Cardiac muscle cell (in vitro differentiated cells and primary cell): ENCODE measurements at regions not wholly inside any gene's neighbourhood (a gene's known extent, or its start where the extent isn't known, plus 50 kb on each side); places are given as distances from the start of the nearest gene placed in this dataset.

Experiments
- DNase-seq, 2 donors: peaks; one replicate each; pipeline versions ENCODE4 v3.0.0 to v3.0.0-alpha.2; 2010 to 2017; ENCODE audit warnings: low read depth in 1 of 2, low spot score in 1 of 2
- H3K27ac ChIP-seq: fragments of 200-600 bp; sonication (generic); 2 replicates; pipeline ENCODE4 v1.5.1; 2016
- H3K27me3 ChIP-seq: fragments of 200-600 bp; sonication (generic); 2 replicates; pipeline ENCODE4 v1.6.0; 2016; ENCODE audit warnings: control low read depth
- H3K36me3 ChIP-seq: fragments of 200-600 bp; sonication (generic); 2 replicates; pipeline ENCODE4 v1.5.1; 2016; ENCODE audit warnings: control low read depth
- H3K4me1 ChIP-seq: fragments of 200-600 bp; sonication (generic); 2 replicates; pipeline ENCODE4 v1.8.1; 2017; ENCODE audit warnings: low read depth, mild to moderate bottlenecking, mixed run types
- H3K4me3 ChIP-seq: fragments of 200-600 bp; sonication (generic); 2 replicates; pipeline ENCODE4 v1.5.1; 2016; ENCODE audit warnings: mild to moderate bottlenecking
- H3K9me3 ChIP-seq: fragments of 200-600 bp; sonication (generic); 2 replicates; pipeline ENCODE4 v1.5.1; 2017; ENCODE audit warnings: low read depth, mild to moderate bottlenecking, control low read depth
- TF ChIP-seq, protein P1 (sequence below): IDR thresholded peaks from 2 replicates; pipeline ENCODE4 v1.5.1; 2012; ENCODE audit warnings: low read depth, mild to moderate bottlenecking, low read length

DNA sequence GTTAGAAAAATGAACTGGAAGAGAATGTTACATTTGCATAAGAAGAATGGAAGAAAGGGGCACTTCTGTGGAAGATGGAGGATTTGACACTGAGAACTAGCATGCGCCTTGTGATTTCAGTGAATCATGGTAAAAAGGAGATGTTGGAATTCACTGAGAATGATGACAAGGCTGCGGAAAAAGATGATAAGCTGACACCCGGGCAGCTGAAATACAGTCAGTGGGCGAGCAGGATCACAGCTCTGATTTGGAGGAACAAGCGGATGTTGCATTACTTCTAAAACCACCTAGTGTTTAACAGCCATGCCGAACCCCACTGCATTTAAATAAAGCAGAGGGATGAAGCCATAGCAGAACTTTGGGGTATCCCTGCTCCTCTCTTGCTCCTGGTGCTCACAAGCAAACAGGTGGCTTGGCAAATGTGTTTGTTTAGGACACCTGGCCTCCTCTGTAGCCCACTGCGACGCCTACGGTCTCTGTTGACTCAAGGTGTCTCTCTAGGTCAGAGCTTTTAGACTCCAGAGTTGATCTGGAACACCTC is 134.9 kb downstream of the NDUFA10 start:
- H3K4me1 ChIP-seq = no peaks in the 10 kb centered on the region
- H3K27me3 ChIP-seq = no peaks in the 10 kb centered on the region
- H3K36me3 ChIP-seq = no peaks in the 10 kb centered on the region
- peak in 1 of 2 donors; percentile 10 for DNase-seq
- H3K4me3 ChIP-seq = no peak overlapping the region
- TF ChIP-seq, protein P1, sequence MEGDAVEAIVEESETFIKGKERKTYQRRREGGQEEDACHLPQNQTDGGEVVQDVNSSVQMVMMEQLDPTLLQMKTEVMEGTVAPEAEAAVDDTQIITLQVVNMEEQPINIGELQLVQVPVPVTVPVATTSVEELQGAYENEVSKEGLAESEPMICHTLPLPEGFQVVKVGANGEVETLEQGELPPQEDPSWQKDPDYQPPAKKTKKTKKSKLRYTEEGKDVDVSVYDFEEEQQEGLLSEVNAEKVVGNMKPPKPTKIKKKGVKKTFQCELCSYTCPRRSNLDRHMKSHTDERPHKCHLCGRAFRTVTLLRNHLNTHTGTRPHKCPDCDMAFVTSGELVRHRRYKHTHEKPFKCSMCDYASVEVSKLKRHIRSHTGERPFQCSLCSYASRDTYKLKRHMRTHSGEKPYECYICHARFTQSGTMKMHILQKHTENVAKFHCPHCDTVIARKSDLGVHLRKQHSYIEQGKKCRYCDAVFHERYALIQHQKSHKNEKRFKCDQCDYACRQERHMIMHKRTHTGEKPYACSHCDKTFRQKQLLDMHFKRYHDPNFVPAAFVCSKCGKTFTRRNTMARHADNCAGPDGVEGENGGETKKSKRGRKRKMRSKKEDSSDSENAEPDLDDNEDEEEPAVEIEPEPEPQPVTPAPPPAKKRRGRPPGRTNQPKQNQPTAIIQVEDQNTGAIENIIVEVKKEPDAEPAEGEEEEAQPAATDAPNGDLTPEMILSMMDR = no peak
- no peak overlapping the region for H3K27ac ChIP-seq
- no peaks in the 10 kb centered on the region for H3K9me3 ChIP-seq

DNA sequence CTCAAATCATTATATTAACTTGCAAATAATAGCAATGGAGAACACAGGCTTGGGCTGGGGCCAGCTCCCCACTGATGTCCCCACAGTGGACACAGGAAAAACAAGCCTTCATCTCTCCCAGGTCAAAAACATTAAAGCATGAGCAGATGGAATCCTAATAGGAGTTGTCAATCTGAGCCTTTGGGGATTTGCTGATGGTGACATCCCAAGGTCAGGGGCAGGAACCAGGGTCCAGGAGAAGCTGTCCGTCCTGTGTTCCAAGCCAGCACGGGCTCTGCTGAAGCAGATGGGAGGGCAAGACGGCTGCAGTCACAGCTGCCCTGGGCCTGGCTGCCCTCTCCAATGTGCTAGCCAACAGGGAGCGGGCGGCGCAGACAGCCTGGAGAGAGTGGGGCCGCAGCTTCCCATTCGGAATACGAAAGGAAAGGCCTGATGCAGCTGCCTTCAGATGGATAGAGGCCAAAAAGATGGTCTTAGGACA is 135.5 kb downstream of the NDUFA10 start:
- DNase-seq = peak in 1 of 2 donors; percentile 4
- no peak overlapping the region for H3K27ac ChIP-seq
- no peak overlapping the region for H3K4me3 ChIP-seq
- TF ChIP-seq, protein P1 = no peak
- no peaks in the 10 kb centered on the region for H3K36me3 ChIP-seq
- H3K27me3 ChIP-seq = no peaks in the 10 kb centered on the region
- H3K4me1 ChIP-seq = no peaks in the 10 kb centered on the region
- no peaks in the 10 kb centered on the region for H3K9me3 ChIP-seq

DNA sequence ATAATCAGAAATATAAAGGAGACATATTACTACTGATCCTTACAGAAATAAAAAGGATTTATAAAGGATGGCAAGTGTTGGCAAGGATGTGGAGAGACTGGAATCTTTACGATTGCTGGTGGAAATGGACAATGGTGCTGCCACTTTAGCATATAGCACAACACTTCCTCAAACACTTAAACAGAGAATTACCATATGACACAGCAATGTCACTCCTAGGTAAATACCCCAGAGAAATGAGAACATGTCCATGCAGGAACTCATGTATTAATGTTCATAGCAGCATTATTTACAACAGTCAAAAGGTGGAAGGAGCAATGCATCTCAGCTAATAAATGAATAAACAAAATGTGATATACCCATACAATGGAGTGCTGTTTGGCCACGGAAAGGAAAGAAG is 137.5 kb downstream of the NDUFA10 start:
- Histone ChIP-seq H3K4me1 (no peaks in the 10 kb centered on the region), H3K9me3 (no peaks in the 10 kb centered on the region), H3K4me3 (no peak overlapping the region), H3K27ac (no peak overlapping the region), H3K36me3 (no peaks in the 10 kb centered on the region), H3K27me3 (no peaks in the 10 kb centered on the region)
- DNase-seq = no peak
- TF ChIP-seq, protein P1 = no peak

DNA sequence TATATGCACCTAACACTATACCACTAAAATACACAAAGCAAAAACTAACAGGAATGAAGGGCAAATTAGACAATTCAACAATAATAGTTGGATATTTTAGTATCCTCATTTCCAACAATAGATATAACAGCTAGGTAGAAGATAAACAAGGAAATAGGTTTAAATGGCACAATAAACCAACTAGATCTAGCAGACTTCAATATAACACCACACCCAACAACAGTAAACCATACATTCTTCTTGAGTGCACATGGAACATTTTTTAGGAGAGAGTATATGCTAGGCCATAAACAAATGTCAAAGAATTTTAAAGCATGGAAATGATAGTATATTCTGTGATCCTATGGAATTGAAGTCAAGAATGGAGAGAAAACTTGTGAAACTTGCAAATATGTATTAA is 138.4 kb downstream of the NDUFA10 start:
- no peak for DNase-seq
- no peaks in the 10 kb centered on the region for H3K36me3 ChIP-seq
- H3K4me3 ChIP-seq = no peak overlapping the region
- H3K4me1 ChIP-seq = no peaks in the 10 kb centered on the region
- H3K27me3 ChIP-seq = no peaks in the 10 kb centered on the region
- no peak overlapping the region for H3K27ac ChIP-seq
- H3K9me3 ChIP-seq = no peaks in the 10 kb centered on the region
- TF ChIP-seq, protein P1 = no peak

DNA sequence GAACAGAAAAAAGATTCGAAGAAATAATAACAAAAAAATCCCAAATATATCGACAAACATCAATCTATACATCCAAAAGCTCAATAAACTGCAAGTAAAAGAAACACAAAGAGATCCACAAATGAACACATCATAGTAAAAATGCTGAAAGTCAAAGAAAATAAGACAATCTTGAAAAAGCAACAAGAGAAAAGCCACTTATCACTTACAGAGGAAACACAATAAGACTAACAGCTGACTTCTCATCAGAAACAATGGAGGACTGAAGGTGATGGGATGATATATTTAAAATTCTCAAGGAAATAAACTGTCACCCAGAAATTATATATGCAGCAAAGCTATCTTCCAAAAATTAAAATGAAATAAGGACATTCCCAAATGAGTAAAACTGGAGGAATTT is 140.3 kb downstream of the NDUFA10 start:
- TF ChIP-seq, protein P1 = no peak
- no peaks in the 10 kb centered on the region for H3K4me1 ChIP-seq

GRCh38 chr2:239884051-239884405 is 141.1 kb downstream of the NDUFA10 start:
- Histone ChIP-seq H3K36me3 (no peaks in the 10 kb centered on the region), H3K4me1 (no peaks in the 10 kb centered on the region), H3K27ac (no peak overlapping the region), H3K27me3 (no peaks in the 10 kb centered on the region), H3K4me3 (no peak overlapping the region), H3K9me3 (no peaks in the 10 kb centered on the region)
- TF ChIP-seq, protein P1 = no peak
- no peak for DNase-seq

More for the DNA sequence above, 140.3 kb downstream of the NDUFA10 start:
- Histone ChIP-seq H3K36me3 (no peaks in the 10 kb centered on the region), H3K27ac (no peak overlapping the region), H3K27me3 (no peaks in the 10 kb centered on the region), H3K4me3 (no peak overlapping the region), H3K9me3 (no peaks in the 10 kb centered on the region)
- no peak for DNase-seq
